HuH-7 (cell line): ENCODE measurements at regions not wholly inside any gene's neighbourhood (a gene's known extent, or its start where the extent isn't known, plus 50 kb on each side); places are given as distances from the start of the nearest gene placed in this dataset.

Experiments
- DNase-seq: peaks from one replicate; pipeline ENCODE4 v3.0.0; 2011; ENCODE audit warnings: low spot score

DNA sequence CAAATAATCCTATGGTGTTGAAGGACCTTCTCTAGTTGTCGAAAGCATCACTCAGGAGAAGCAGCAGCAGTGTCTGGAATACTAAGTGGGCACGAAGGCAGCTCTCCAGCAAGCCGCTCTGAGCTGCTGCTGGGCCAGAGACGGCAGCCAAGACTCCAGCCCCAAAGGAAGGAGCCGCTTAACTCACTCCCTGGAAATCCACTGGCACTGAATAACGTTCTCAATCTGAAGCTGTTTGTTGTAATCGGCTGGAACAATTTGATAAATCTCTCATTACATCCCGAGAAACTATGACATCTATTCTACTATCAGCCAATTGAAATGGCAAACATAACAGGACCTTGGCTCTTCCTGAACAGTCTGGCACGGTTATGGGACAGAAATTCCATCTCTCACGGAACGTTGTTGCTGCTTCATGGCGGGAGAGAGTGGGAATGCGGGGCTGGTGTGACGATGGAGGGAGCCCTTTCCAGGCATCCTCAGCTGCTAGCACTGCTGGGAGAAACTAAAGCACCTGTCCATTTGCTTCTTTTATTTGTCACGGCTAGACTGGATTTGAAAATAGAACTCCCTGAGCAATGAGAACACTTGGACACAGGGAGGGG, 331.5 kb upstream of the RNF32 start:
- no peak for DNase-seq

GRCh38 chr7:156307193-156307592, 333.4 kb upstream of the RNF32 start:
- no peak for DNase-seq

DNA sequence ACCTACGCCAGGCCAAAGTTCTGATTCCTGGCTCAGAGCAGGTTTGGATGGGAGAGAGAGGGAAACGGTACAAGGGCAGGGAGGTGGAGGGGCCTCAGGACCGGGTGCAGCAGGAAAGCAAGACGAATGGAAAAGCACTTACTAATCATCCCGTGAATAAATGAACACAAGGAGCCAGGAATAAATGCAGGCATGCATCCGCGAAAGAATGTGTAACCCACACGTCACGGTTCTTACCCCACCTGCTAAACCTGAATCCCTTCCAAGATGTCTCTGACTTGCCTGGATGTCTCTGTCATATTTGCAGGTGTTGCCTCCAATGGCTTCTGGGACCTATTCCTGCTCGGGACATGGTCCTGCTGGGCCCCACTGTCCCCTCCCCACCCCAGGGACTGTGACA, 335.2 kb upstream of the RNF32 start:
- DNase-seq, result no peak

DNA sequence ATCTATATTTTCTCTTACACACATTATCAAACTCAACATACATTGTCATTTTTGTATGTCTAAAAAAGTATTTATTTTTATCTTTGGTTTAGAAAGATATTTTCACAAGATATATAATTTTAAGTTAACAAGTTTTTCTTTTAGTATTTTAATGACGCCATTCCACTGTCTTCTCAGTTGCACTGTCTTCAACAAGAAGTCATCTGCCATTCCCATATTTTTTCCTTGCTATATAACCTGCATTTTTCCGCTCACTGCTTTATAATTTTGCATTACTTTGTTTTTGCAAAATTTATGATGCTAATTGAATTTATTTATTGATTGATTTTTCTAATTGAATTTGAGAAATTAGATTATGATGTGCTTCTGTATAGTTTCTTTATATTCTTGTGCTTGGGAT, 357.8 kb upstream of the RNF32 start:
- no peak for DNase-seq

DNA sequence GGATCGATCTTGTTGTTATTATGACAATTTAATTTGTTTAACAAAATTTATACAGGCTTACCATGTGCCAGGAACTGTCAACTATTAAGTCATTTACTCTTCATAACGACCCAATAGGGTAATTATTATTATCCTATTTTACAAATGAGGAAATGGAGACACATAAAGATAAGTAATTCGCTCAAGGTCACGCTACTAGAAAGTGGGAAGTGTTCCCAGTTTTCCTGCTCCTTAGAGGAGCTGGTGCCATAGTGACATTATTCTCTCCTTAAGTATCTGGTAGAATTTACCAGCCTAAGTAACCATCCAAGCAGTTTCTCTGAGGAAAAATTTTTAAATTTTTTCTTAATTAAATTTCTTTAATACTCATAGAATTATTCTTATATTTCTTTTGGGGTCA, 360.9 kb upstream of the RNF32 start:
- DNase-seq, result no peak

DNA sequence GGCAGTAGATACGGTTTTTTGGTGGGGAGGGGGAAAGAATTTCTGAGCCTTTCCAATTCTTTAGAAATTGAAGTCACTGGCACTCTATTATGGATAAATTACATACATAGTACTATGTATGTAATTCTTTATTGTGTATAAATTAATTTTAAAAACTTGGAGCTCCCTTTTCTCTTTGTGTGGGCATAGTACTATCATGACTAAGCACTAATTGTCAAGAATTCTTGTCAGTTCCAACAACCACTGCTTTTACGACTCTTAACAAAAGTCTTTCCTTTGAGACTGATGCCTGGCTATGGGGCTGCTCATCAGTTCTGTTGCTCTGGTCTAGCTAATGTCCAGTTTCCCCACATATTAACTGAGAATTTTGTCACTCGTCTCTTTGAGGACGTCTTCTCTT, 365.3 kb upstream of the RNF32 start:
- DNase-seq, result no peak

DNA sequence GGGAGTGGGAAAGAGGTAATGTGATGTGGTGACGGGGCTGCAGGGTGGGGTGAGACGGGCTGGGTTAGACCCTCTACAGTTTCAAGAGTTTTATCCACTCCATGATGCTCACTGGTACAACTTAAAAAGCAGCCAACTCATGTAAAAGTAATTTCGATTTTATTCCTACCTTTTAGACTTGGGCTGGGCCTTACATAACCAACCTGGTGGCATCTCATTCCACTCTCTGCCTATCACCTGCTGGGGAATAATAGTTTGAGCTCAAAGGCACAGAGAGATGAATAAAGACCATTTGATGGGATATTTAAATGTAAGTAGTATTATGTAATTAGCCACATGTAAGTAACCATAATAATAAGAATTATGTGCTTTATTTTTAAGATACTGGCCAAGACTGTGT, 366.0 kb upstream of the RNF32 start:
- DNase-seq, result no peak

- DNase-seq, result no peak
Measured at GRCh38 chr7:156261581-156261980, 379.0 kb upstream of the RNF32 start.

GRCh38 chr7:156257904-156258303, 382.7 kb upstream of the RNF32 start:
- no peak for DNase-seq

- no peak for DNase-seq
Measured at GRCh38 chr7:156255635-156256034, 384.9 kb upstream of the RNF32 start.

GRCh38 chr7:156251861-156252260, 388.7 kb upstream of the RNF32 start:
- DNase-seq, result no peak

DNA sequence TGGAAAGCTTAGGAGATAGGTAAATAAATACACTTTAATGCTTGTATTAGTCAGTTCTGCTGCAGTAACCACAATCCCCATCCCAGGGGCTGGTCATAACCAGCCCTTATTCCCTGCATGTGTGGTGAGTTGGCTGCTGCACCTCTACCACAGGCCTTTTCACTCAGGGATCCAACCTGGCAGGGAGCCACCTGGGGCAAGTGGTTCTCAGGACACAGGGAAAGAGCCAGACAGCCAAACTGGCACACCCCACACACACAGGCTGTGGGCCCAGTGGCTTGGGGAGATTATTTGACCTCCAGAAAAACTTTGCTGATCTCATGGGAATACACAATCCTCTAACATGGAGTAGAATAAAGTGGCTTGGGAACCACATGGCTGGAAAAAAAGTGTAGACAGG, 400.0 kb upstream of the RNF32 start:
- no peak for DNase-seq

DNA sequence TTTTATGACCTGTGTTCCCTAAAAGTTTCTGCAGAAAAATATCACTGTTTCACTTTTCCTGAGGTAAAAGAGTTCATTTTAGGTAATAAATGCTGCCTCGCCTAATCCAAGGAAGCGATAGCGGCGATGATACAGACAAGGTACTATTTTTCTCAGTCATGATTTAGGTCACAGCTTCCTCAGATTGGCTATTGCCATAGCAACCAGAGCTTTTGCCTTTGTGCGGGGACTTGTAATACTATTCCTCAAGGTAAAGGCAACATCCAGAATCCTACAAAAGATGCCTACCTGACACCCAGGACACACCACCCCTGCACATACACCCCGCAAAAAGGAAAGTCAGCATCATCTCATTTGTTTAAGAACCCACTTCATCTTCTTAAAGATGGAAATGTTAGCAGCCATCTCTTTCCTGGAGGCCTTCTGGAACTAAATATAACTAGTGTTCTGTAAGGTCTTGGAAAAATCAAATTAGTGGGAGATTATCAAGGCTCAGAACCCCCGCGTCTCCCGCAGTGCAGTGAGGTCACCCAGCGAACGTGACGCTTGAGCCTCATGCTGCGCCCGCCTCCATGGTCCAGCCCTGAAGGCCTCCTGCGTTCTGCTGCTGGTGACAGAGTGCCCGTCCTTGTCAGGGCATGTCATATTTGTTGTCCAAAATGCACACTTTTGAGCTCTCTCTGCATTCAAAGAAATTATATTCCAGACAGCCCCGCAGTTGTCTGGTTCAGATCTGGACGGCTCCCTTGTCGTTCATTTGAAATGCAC, 402.0 kb upstream of the RNF32 start:
- DNase-seq, result no peak

GRCh38 chr7:156237614-156238013, 403.0 kb upstream of the RNF32 start:
- DNase-seq, result no peak

- DNase-seq, result no peak
Measured at GRCh38 chr7:156236936-156237599, 403.5 kb upstream of the RNF32 start.

DNA sequence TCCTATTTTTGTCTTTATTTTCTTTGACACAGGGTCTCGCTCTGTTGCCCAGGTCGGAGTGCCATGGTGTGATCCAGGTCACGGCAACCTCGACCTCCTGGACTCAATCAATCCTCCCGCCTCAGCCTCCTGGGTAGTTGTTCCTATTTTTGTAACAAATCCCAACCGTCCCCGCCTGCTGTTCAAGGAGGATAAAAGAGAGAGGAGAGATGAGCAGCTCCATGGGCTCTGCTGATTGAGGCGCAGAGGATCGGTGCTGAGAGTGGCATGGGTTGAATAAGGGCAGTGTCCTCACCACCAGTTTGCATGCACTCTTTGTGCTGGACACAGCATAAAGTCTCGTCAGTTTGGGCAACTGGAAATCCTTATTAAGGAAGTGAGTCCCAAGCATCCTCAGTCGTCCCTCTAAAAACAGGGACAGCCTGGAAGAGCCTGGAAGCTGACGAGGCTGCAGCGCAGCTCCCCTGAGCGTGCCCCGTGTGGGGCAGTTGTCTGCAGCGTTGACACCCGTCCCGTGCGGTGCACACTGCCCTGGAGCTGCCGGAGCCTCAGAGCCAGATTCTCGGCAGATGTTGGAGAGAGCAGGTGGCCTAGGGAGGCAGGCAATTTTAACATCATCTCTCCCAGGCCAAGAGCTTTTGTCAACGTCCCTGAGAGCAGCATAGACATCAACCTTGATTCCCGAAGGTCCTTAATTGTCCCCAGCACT, 404.2 kb upstream of the RNF32 start:
- no peak for DNase-seq

DNA sequence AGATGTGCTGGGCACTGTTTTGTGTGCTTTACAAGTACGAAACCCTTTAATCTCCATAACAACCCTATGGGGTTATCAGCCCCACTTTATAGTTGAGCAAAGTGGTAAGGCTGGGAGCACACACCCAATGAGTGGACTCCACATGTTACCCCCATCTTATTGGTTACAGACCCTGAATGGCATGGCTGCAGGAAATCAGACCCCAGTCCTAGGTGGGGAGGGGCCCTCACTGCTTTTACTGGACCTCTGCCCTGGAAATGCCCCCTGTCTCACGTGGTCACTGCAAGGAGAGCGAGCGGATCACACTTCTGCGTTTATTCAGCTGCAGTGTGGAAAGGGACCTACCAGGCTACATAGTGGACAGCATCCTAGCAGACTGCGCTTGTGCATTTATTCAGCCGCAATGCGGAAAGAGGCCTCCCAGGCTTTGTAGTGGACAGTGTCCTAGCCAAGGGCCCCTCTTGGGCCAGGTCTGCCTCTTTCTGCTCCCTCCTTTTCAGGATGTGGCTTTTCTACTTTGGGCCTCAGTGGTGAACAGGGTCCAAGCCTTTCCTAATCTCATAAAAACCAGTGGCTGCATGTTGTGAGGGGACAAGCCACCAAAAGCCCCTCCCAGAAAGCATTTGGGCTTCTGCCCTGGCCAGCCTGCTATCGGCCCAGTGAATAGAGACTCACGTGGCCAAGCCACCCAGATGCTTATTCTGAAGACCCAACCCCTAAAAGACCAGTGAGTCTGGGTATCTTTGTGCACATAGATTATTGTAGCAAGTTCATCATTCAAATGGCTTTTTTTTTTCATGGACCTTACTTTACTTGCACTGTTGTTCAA, 405.7 kb upstream of the RNF32 start:
- DNase-seq, result no peak

DNA sequence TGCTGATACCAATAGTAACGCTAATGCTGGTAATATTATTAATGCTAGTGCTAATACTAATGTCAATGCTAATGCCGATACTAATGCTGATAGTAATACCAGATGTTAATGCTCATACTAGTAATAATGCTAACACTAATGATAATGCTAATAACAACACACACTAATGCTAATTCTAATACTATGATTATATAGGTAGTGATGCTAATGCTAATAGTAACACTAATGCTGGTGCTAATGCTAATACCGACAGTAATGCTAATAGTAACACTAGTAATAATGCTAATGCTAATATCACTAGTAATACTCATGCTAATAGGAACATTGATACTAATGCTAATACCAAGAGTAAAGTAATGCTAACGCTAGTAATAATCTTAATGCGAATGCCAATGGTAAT, 406.4 kb upstream of the RNF32 start:
- DNase-seq, result no peak

GRCh38 chr7:156232931-156233705, 407.5 kb upstream of the RNF32 start:
- DNase-seq, result no peak

GRCh38 chr7:156230576-156230975, 410.0 kb upstream of the RNF32 start:
- no peak for DNase-seq

GRCh38 chr7:156224833-156225225, 412.6 kb upstream of the SHH start:
- DNase-seq, result no peak
